ENCODE measurements at regions not wholly inside any gene's neighbourhood (a gene's known extent, or its start where the extent isn't known, plus 50 kb on each side); places are given as distances from the start of the nearest gene placed in this dataset.
A peak's percentile ranks its signal among the peaks of the same experiment; 100 is the strongest.

DNA sequence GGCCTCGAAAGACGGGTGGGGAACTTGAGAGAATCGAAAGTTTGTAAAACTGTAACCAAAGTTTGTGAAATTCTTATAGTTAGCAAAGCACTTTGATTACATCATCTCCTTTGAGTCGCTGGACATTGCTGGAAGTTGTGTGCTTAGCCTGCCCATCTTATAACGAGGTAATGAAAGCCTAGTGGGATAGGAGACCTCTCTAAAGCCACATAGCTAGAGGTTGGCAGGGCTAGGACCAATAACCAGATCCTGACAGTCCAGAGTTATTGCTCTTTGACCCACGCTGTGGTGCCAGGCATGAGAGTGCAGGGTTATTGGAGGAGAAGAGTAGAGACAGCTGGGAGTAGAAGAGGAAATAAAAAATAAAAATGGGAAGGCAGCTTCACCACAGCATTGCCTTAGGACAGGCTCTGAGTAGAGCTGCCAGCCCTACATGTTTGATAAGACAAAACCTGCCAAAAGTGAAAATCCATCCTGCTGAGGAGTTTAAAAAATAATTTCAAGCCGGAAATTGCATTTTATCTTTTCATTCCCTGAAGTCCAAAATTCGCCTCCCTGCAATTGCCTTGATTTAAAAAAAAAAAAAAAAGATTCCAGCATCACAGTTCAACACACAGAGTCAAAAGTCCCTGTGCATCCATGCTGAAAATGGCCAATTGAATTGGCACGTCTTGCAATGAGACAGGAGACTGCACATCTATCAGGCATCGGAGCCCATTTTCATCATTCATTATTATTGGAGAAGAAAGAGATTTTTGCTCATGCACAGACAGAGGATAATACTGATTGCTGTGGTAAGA lies 225.5 kb upstream of the POU2AF2 start:
- DNase-seq, result no peak

GRCh38 chr11:111019451-111019850 lies 226.1 kb upstream of the POU2AF2 start:
- no peak for DNase-seq

DNA sequence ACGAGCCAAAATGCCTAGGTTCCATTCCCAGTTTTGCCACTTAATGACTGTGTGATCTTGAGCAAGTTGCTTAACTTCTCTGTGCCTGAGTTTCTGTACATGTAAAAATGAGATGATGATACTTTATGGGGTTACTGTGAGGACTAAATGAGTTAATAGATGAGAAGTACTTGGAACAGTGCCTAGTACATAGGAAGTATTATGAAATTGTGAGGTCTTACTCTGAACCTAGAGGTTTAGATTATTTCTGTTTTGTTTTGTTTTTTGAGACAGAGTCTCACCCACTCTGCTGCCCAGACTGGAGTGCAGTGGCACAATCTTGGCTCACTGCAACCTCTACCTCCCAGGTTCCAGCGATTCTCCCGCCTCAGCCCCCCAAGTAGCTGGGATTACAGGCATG lies 227.0 kb upstream of the POU2AF2 start:
- DNase-seq, result no peak

- DNase-seq, result no peak
Observed at GRCh38 chr11:111012491-111012890, 233.0 kb upstream of the POU2AF2 start.

DNA sequence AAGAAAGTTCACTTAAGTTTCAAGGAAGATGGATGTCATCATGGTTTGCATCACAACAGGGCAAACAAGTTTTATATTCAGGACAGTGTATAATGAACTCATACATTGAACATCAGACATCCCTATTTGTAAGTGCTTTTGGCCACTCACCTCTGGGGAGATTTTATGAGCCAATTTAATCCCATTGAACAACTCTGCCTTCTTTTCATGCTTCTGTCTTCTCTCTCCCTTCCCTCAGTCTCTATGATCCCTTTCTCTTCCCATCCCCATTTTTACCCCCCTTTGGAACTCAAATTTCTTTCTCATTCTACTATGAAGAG lies 234.3 kb upstream of the POU2AF2 start:
- no peak for DNase-seq

DNA sequence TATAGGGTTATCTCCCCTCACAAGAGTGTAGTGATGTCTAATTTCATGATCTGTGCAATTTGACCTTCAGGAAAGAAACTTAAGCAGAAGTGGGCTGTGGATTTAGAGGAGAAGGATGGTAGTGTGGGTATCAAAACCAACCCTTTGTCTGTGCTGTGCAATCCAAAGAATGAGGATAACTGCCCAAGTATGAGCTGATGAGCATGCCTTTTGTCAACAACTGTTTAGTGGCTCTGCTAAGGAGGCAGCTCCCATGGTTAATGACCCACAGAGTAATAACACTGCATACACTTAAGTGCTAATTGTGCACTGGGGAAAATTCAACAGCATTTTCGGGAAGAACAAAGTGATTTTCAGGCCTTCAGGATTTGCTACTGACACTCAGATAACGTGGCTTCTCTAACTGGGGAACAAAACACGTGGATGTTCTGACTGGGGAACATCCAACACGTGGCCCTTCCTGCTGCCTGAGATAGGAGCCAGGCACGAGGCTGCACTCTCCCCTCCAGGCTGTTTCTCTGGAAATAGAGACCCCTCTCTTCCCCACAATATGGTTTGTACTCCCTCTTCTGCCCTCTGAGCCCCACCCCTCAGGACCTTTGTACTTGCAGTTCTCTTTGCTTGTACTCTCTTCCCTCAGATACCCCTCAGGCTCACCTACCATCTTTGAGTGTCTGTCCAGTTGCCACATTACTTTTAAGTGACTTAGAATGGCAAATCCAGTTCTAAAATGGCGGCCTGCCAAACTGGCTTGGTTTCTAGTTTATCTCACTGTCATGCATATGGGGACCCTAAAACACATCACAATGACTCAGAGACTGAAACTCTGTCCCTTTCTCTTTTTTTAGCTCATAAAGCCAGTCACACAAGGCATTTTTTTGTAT lies 234.9 kb upstream of the POU2AF2 start:
- DNase-seq, result no peak

GRCh38 chr11:111006227-111006626 lies 239.3 kb upstream of the POU2AF2 start:
- no peak for DNase-seq

DNA sequence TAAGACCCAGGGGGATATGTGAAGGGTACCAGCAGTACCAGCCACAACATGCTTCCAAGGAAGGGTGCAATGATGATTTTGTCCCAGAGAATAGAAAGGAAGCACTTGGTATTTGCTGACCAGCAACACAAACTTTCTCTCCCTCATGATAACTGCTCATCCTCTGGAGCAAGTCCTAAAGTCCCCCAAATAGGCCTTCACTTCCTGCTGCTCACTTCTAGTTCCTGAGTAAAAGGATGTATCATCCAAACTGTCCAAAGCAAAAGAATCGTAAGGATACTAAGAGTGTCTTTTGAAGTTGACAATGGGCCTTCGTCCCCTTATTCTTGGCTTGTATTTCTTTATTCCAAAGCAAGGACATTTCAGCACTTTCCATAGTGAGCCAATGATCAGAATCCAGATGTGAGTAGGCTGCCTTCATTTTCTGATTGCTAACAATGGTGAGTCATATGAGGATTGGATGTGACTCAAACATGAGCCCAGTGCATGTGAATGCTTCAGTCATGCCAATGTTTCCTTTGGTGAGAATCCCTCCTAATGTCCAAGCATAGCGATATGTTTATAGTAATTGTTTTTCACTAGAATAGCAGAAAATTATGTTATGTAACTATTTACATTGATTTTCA lies 243.4 kb upstream of the POU2AF2 start:
- no peak for DNase-seq

DNA sequence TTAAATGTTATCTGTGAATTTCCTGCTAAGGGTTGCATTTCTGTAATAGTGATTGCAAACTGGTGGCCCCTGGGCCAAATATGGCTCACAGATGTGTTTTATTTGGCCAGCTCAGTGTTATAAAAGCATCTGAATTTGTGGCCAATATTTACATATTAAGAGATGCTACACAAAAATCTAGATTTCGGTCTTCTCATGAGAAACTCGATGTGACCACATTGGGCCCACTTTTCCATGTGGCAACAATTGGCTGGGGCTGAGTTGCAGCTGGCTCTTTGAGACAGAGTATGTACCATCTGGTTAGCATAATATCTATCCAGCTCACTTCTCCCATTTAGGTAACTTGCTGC lies 244.5 kb upstream of the POU2AF2 start:
- no peak for DNase-seq

DNA sequence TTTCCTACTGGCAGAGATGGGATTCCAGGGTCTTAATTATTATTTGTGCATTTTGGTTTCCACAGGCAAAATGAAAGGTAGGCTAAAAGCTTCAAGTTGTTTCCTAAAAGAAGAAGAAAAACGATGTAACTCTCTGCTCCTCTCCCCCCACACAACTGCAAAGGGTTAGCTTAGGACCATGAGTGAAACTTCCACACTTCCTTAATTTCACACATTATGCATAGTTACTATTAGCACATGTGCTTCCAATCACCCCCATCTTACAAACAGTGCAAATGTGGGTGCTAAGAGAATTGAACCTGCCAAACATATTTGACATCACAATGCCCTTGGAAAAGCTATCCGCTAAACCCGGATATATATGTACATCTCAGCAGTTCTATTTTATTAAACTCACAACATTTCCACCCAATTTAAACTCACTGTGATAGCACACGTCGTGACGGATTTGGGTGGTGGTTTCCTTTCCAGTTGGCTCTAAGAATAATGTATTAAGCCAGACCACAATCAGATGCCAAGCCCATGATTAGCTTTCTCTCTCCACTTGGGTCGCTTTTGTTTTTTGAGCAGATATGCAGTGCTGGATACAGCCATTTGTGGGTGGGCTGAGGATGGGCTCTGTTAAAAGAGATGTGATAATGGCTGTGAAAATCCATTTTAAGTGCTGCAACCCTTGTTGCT lies 245.0 kb upstream of the POU2AF2 start:
- no peak for DNase-seq

DNA sequence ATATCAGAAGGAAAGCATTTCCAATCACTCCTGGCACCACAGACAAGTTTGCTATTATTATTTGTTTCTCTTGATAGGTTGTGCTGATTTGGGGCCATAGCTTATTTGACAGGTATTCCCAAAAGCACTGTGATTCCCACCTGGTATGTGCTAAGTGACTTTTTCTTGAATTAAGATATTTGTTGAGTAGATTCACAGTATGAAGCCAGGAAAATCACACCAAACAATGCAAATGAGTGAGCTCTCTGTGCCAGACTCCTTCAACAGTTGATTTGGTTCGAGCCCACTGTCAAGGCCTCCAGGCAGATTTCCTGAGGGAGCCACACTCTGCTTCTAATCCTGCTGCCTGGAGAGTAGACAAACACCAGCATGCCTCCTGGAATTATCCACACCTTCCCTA lies 253.0 kb upstream of the POU2AF2 start:
- no peak for DNase-seq

DNA sequence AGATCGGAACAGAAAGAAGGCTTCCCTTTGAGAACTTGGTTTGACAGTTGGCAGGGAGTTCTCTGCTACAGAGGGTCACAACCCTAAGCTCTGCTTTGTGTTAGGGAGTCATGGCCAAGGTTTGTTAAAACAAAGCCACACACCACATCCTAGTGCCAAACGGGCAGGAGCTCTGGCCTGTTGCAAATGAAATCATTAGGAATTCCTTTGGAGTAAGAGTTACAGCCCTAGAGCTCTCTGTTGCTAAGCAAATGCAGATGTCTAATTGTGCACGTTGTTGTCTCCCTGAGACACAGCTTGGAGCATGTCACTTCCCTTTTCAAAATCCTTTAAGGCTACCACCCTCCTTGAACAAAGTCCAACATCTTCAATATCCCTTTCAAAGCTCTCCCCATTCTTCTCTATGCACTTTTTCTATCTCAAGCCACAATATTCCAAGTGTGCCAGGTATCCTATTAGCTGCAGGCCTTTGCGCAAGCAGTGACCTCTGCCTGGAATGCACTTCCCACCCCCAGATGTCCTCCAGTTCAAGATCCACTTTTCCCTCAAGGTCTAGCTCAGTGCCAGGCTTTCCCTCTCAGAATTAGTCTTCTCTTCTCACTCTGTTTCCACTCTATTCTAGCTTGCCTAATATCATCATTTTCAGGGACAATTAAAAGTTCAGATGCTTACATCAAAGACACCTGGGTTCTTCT lies 253.7 kb upstream of the POU2AF2 start:
- DNase-seq, result no peak

- DNase-seq, result no peak
Observed at GRCh38 chr11:110990311-110990710, 255.2 kb upstream of the POU2AF2 start.

- DNase-seq, result peak; percentile 51
Observed at GRCh38 chr11:110989428-110990133, 255.9 kb upstream of the POU2AF2 start.

DNA sequence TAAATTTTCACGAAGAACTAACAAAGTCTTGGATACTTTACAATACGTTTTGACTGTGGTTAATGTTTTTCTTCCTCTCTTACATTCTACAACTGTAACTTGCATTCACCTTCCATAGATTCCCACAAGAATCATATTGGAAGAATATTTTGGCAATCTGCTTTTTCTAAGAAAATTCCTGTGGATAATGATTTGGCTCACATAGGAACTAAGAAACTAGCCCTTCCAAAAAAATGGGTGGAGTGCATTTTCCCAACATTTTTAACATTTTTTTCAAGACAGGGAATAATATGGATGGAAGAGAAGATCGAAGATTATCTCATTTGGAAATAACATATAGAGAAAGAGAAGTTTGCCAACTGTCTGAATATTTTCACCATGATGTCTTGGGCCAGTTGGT lies 256.9 kb upstream of the POU2AF2 start:
- DNase-seq, result no peak

- DNase-seq, result no peak
Observed at GRCh38 chr11:110986016-110986415, 259.5 kb upstream of the POU2AF2 start.

DNA sequence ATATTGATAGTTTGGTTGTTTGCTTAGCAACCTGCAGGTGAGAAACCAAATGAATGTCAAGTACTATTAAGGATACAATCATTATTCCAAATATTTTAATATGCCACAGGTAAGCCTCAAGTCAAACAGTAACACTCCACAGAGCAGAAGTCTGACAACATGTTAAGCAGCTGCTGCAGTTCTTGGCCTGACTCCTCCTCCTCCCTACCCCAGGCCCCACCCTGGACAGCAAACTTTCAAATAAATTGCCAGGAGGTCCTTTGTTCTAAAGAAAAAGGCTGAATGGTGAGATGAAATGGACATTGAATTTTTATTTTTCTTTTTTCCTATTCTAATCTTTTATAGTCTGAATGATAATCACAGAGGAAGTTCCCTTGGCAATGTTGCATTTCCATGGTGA lies 260.0 kb upstream of the POU2AF2 start:
- no peak for DNase-seq

DNA sequence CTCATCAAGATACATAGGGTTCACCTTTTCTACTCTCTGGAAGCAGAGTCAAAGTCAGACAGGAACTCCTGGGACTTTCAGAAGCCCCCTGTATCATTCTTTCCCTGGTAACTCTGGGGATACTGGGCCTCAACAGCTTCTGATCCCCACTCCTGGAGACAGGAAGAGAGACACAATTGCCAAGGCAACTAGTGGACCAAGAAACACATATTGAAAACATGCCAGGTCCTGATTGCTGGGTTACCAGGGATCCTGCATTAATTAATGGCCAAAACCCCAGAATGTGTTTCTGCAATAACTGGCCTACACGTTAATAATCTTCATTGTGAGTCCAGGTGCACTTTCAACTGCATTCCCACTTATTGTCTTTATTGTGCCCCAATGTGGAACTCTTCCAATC lies 260.8 kb upstream of the POU2AF2 start:
- no peak for DNase-seq

DNA sequence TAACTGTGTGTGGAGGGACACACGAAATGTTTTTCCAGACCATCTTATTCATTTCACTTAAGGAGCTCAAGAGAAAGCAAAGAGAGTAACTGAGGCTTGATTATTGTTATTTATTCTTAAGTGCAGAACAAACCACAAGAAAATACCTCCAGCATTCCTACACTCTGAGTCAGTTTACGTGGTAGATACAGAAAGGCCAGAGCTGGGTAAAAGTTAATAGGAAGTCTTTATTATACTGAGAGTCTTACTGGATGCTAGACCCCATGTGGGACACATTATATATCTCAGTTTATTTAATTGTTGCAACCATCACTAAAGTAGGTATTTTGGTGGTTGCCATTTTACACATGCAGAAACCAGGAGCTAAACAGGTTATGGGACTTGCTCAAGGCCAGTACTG lies 261.4 kb upstream of the POU2AF2 start:
- no peak for DNase-seq

DNA sequence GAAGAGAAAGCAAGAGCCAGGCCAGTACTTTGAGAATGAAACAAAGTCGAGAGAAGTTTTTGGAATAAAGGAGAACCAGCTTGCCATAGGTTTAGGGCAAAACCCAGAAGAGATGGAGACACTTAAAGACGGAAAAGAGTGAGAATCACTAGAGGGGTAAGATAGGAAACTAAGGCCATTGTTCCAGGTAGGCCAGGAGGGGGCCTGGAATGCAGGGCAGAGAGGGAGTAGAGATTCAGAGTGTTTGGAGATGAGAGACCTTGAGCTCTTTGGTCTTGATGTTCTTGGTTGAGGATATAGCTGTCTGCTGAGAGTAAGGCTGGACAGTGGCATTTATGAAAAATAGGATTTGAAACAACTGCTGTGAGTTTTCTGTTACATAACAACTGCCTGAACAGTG lies 263.3 kb upstream of the POU2AF2 start:
- DNase-seq, result no peak

GRCh38 chr11:110979696-110980095 lies 265.8 kb upstream of the POU2AF2 start:
- no peak for DNase-seq

- no peak for DNase-seq
Observed at GRCh38 chr11:110977661-110978060, 265.4 kb upstream of the ARHGAP20 start.
